ENCODE measurements at regions not wholly inside any gene's neighbourhood (a gene's known extent, or its start where the extent isn't known, plus 50 kb on each side); places are given as distances from the start of the nearest gene placed in this dataset.
"Not testable (repeated sequence)": the region's sequence is repeated elsewhere in the genome, so short reads cannot be mapped to it uniquely, and the experiment has no call there.

- no peak for DNase-seq (ENCODE audit: extremely low read depth in 1 of 11, low read depth in 9 of 11, low spot score in 4 of 11)
Measured at GRCh38 chr16:65717846-65718245, 596.0 kb upstream of the CDH11 start.

GRCh38 chr16:65716737-65717700 lies 595.2 kb upstream of the CDH11 start:
- no peak for DNase-seq (ENCODE audit: extremely low read depth in 1 of 11, low read depth in 9 of 11, low spot score in 4 of 11)

- DNase-seq (ENCODE audit: extremely low read depth in 1 of 11, low read depth in 9 of 11, low spot score in 4 of 11) = no peak
Measured at GRCh38 chr16:65713181-65713808, 591.4 kb upstream of the CDH11 start.

GRCh38 chr16:65710107-65710506 lies 588.2 kb upstream of the CDH11 start:
- no peak for DNase-seq (ENCODE audit: extremely low read depth in 1 of 11, low read depth in 9 of 11, low spot score in 4 of 11)

- no peak for DNase-seq (ENCODE audit: extremely low read depth in 1 of 11, low read depth in 9 of 11, low spot score in 4 of 11)
Measured at GRCh38 chr16:65704866-65705265, 583.0 kb upstream of the CDH11 start.

DNA sequence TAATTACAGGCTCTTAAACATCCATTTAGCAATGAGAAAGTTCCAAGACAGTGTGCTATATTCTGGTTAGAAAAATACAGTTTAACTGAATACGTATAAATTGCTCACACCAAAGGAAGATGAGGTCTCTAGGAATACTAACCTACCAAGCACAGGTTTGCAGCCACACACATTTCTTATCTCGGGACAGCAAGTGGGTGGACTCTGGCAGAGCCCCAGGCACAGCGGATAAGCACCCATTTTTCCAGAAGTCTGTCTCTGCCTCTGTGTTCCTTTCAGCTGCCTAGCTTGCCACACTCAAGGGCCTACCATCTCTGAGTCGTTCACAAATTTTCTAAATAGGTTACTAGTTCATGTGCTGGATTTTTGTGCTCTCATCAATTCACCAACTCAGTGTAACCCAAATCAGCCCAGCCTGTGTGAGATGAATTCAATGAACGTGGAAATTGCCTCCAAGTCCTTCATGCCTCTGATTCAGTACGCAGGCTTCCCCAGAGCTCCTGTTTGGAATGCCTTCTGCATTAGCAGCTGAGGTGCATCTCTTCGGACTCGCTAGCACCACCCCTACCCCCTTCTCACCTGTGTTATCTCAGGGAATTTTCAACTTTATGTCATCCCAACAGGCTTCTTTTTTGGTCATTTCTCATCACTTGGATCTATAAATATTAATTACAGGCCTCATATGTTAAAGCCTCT lies 581.0 kb upstream of the CDH11 start:
- no peak for DNase-seq (ENCODE audit: extremely low read depth in 1 of 11, low read depth in 9 of 11, low spot score in 4 of 11)

DNA sequence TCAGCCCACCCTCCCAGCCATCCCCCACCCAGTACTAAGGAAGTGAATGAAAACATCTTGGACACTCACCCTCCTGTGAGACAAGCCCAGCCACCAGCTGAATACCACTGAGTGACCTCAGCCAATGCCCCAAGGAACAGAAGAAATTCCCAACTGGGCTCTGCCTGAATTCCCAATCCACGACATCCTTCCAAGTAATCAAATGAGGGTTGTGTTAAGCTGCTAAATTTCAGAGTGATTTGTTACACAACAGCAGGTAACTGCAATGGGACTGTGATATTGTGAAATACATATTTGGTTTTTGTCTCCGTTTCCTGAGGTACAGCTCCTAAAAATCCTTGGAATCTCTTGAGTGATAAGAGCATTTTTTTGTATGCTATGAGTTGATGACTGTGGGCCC lies 578.7 kb upstream of the CDH11 start:
- DNase-seq (ENCODE audit: extremely low read depth in 1 of 11, low read depth in 9 of 11, low spot score in 4 of 11) = no peak

DNA sequence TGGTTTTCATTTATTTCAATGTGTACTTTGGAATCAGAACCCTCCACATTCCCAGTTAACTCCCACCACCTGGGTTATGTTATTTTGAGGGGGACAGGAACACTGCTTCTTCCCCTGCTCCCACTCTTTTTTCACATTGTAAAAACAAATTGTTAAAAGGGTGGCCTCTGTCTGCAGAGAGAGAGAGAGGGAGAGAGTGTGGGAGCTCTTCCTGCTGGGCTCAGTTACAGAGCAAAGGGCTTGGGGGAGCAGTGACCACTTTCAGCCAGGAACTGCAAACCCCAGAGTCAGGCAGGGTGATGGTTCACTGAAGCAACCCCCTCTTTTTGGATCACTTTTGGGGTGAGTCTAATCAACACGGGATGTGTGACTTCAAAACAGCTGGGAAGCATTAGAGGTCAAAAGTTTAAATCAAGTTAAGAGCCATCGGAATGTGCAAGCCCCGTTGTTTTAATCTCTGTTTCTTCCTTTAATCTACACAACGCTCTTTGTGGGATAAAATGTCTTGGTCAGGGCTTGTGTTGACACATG lies 577.0 kb upstream of the CDH11 start:
- peak; percentile 61 to 87 (median 79) for DNase-seq (ENCODE audit: extremely low read depth in 1 of 11, low read depth in 9 of 11, low spot score in 4 of 11)

DNA sequence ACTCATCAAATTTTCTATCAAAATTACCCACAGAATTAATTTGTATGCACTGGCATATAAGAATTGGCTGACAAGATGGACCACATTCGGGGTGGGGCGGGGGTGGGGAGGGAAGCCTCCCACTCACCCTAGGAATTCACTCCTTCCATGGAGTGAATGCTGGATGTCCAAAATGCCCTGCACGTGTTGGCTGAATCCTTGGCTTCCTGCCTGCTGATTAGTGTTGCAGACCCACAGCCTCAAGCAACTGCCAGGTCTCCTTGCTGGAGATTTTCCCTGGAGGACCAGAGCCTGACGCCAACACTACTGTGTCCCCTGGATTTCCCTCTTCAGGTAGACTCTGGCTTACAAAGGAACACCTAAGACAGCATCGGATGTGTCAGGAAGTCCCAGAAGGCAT lies 575.7 kb upstream of the CDH11 start:
- no peak for DNase-seq (ENCODE audit: extremely low read depth in 1 of 11, low read depth in 9 of 11, low spot score in 4 of 11)

- DNase-seq (ENCODE audit: extremely low read depth in 1 of 11, low read depth in 9 of 11, low spot score in 4 of 11) = no peak
Measured at GRCh38 chr16:65697065-65697464, 575.2 kb upstream of the CDH11 start.

DNA sequence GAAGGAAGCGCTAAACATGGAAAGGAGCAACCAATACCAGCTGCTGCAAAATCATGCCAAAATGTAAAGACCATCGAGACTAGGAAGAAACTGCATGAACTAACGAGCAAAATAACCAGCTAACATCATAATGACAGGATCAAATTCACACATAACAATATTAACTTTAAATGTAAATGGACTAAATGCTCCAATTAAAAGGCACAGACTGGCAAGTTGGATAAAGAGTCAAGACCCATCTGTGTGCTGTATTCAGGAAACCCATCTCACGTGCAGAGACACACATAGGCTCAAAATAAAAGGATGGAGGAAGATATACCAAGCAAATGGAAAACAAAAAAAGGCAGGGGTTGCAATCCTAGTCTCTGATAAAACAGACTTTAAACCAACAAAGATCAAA lies 570.0 kb upstream of the CDH11 start:
- DNase-seq (ENCODE audit: extremely low read depth in 1 of 11, low read depth in 9 of 11, low spot score in 4 of 11) = not testable (repeated sequence)

- no peak for DNase-seq (ENCODE audit: extremely low read depth in 1 of 11, low read depth in 9 of 11, low spot score in 4 of 11)
Measured at GRCh38 chr16:65689726-65690125, 567.9 kb upstream of the CDH11 start.

GRCh38 chr16:65688301-65688700 lies 566.4 kb upstream of the CDH11 start:
- no peak for DNase-seq (ENCODE audit: extremely low read depth in 1 of 11, low read depth in 9 of 11, low spot score in 4 of 11)

- DNase-seq (ENCODE audit: extremely low read depth in 1 of 11, low read depth in 9 of 11, low spot score in 4 of 11) = no peak
Measured at GRCh38 chr16:65684230-65684629, 562.4 kb upstream of the CDH11 start.

DNA sequence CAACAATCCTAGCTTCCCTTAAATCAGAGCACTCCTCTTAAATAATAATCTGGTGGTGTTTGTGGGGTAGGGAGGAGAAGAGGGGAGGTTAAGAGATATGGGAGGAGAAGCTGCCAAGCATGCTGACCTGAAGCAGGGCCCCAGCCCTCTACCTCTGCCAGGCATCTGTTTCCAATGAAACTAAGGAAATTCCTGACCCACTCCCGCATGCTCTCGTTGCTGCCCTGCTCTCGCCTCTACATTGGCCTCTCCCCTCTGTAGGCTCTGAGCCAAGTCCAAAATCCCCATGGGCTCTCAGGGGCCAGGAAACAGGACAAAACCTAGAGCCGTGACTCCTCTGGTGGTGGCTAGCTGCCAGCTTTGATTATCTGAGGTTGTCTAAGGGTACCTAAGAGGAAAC lies 559.5 kb upstream of the CDH11 start:
- no peak for DNase-seq (ENCODE audit: extremely low read depth in 1 of 11, low read depth in 9 of 11, low spot score in 4 of 11)

DNA sequence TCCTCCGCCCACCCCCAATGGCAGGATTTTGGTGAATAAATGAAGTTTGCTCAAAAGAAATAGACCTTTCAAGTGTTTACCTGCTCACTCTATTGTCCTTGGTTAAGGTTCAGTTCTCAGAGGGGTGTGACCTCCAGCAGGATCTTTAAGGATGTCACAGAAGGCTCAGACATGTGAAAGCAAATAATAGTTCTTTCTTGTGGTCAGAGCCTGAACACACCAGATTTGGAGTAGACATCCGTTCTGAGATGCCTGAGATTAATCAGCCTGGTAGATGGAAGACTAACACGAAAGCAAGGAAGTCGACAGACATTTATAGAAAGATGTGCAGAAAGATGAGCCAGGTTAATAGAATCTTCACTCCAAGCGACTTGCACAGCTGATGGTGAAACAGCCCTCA lies 557.9 kb upstream of the CDH11 start:
- no peak for DNase-seq (ENCODE audit: extremely low read depth in 1 of 11, low read depth in 9 of 11, low spot score in 4 of 11)

- no peak for DNase-seq (ENCODE audit: extremely low read depth in 1 of 11, low read depth in 9 of 11, low spot score in 4 of 11)
Measured at GRCh38 chr16:65675161-65675560, 553.3 kb upstream of the CDH11 start.

GRCh38 chr16:65672960-65673359 lies 551.1 kb upstream of the CDH11 start:
- no peak for DNase-seq (ENCODE audit: extremely low read depth in 1 of 11, low read depth in 9 of 11, low spot score in 4 of 11)

DNA sequence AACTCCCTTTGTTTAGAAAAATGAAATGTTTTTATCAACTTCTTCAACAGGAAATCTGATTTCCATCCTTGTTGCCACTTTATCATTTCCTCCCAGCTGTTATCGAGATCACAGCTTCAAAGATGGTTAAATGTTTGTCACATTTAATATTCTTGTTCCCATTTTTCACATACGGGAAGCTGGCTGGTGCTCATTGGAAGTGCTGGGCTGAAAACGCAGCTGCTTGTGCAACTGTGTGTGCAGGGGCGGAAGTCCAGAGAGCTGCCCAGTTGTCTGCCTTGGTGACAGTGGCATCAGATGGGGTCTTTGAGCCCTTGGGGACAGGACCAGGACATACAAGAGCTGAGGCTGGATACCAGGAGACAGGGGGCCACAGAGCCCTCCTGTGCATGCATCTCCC lies 549.2 kb upstream of the CDH11 start:
- DNase-seq (ENCODE audit: extremely low read depth in 1 of 11, low read depth in 9 of 11, low spot score in 4 of 11) = no peak

All from renal cortex interstitium (tissue), 11 donors.